GM10248 (cell line): ENCODE measurements at regions not wholly inside any gene's neighbourhood (a gene's known extent, or its start where the extent isn't known, plus 50 kb on each side); places are given as distances from the start of the nearest gene placed in this dataset.

Experiments used
- CTCF ChIA-PET: fragments of 300-600 bp; sonication (Branson Sonifier 250); formaldehyde crosslinking; extraction: SDS; loops from one replicate; lab custom pipeline; 2021; ENCODE audit warnings: antibody characterized with exemption; lab: Yijun Ruan, JAX
- POLR2A ChIA-PET: fragments of 350-650 bp; sonication (Branson Sonifier 250); formaldehyde crosslinking; extraction: SDS; loops from one replicate; lab custom pipeline; 2020; ENCODE audit warnings: antibody characterized with exemption; lab: Yijun Ruan, JAX
- DNase-seq: peaks from one replicate; pipeline ENCODE4 v3.0.0; 2012; ENCODE audit errors: extremely low spot score
- CTCF ChIP-seq: IDR thresholded peaks from 2 replicates; pipeline ENCODE4 v1.5.1; 2012; ENCODE audit warnings: mild to moderate bottlenecking, low read depth; ENCODE audit errors: extremely low read depth, missing control alignments, control extremely low read depth

- ChIA-PET POLR2A (no interaction called here), CTCF (no interaction called here)
- no peak for TF ChIP-seq CTCF
- DNase-seq = no peak
These were observed 426.4 kb upstream of the LUZP2 start for GRCh38 chr11:24070435-24070834.

- CTCF ChIA-PET = interaction anchor here (0.7 kb wide), 1 partner anchor 15 kb away, joined by 3 read pairs; no protein-coding TSS in a partner anchor
These were observed 418.8 kb upstream of the LUZP2 start for GRCh38 chr11:24078018-24078417.

GRCh38 chr11:24082241-24082640 is 414.6 kb upstream of the LUZP2 start:
- TF ChIP-seq CTCF = no peak
- POLR2A ChIA-PET = no interaction called here
- DNase-seq = no peak
- CTCF ChIA-PET = no interaction called here

More at GRCh38 chr11:24078018-24078417, 418.8 kb upstream of the LUZP2 start:
- TF ChIP-seq CTCF = no peak
- DNase-seq = no peak
- POLR2A ChIA-PET = no interaction called here

GRCh38 chr11:24082860-24083259 is 414.0 kb upstream of the LUZP2 start:
- ChIA-PET POLR2A (no interaction called here), CTCF (no interaction called here)
- DNase-seq = no peak
- TF ChIP-seq CTCF = no peak

GRCh38 chr11:24084956-24085355 is 411.9 kb upstream of the LUZP2 start:
- CTCF ChIA-PET = no interaction called here
- no peak for DNase-seq
- TF ChIP-seq CTCF = no peak
- POLR2A ChIA-PET = no interaction called here

- DNase-seq = no peak
- CTCF ChIA-PET = no interaction called here
- POLR2A ChIA-PET = no interaction called here
- no peak for TF ChIP-seq CTCF
These were observed 409.9 kb upstream of the LUZP2 start for GRCh38 chr11:24086921-24087320.

GRCh38 chr11:24091594-24091993 is 405.3 kb upstream of the LUZP2 start:
- POLR2A ChIA-PET = no interaction called here
- TF ChIP-seq CTCF = no peak
- CTCF ChIA-PET = no interaction called here
- DNase-seq = no peak
